Stomach smooth muscle (tissue), 2 donors: ENCODE measurements at regions not wholly inside any gene's neighbourhood (a gene's known extent, or its start where the extent isn't known, plus 50 kb on each side); places are given as distances from the start of the nearest gene placed in this dataset.

Source experiments
- H3K27ac ChIP-seq: one replicate; pipeline ENCODE4 v1.7.0; 2013; ENCODE audit warnings: mild to moderate bottlenecking, low read length, inconsistent platforms
- H3K27me3 ChIP-seq, 2 donors: one replicate each; pipeline ENCODE4 v1.7.0; 2013; ENCODE audit warnings: low read length in 2 of 2; ENCODE audit not compliant: insufficient read depth in 2 of 2, control insufficient read depth in 1 of 2
- H3K36me3 ChIP-seq, 2 donors: one replicate each; pipeline ENCODE4 v1.7.0; 2013; ENCODE audit warnings: low read length in 2 of 2; ENCODE audit not compliant: control insufficient read depth in 2 of 2, insufficient read depth in 2 of 2
- H3K4me1 ChIP-seq: one replicate; pipeline ENCODE4 v1.7.0; 2013; ENCODE audit warnings: low read length; ENCODE audit not compliant: control insufficient read depth, insufficient read depth
- H3K4me3 ChIP-seq, 2 donors: one replicate each; pipeline ENCODE4 v1.7.0; 2013; ENCODE audit warnings: low read length in 2 of 2
- H3K9ac ChIP-seq, 2 donors: one replicate each; pipeline ENCODE4 v1.7.0; 2013; ENCODE audit warnings: low read length in 2 of 2, mild to moderate bottlenecking in 1 of 2
- H3K9me3 ChIP-seq, 2 donors: one replicate each; pipeline ENCODE4 v1.7.0; 2013; ENCODE audit warnings: low read length in 2 of 2; ENCODE audit not compliant: control insufficient read depth in 2 of 2
- donor health status: healthy.
- donor health status: Pancreatic carcinoma.

GRCh38 chr2:22703286-22703920 lies 681.6 kb upstream of the KLHL29 start:
- H3K9ac ChIP-seq = no peak overlapping the region
- no peaks in the 10 kb centered on the region for H3K27me3 ChIP-seq
- no peaks in the 10 kb centered on the region for H3K9me3 ChIP-seq
- no peak overlapping the region for H3K27ac ChIP-seq
- no peak overlapping the region for H3K4me3 ChIP-seq
- H3K4me1 ChIP-seq = no peaks in the 10 kb centered on the region
- H3K36me3 ChIP-seq = no peaks in the 10 kb centered on the region

DNA sequence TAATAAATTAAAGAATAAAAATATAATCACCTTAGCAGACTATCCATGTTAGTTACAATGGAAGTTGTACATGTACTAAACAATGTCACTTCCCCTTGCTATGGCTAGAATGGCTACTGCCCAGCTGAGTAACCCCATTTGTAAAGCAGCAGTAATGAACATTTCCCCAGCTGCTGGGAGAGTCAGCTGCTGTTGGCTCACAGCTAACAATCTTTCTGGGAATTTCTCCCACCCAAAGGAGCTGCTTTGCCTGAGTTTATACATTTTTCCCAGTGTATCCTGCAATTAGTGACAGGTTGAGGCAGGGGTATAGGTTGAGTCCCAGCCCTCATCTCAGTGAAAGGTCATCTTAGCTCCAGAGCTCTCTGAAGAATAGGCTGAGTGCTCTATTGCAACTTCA lies 665.6 kb upstream of the KLHL29 start:
- Histone ChIP-seq H3K27ac (no peak overlapping the region), H3K27me3 (no peaks in the 10 kb centered on the region), H3K9me3 (no peaks in the 10 kb centered on the region), H3K36me3 (no peaks in the 10 kb centered on the region), H3K9ac (no peak overlapping the region), H3K4me3 (no peak overlapping the region), H3K4me1 (no peaks in the 10 kb centered on the region)

DNA sequence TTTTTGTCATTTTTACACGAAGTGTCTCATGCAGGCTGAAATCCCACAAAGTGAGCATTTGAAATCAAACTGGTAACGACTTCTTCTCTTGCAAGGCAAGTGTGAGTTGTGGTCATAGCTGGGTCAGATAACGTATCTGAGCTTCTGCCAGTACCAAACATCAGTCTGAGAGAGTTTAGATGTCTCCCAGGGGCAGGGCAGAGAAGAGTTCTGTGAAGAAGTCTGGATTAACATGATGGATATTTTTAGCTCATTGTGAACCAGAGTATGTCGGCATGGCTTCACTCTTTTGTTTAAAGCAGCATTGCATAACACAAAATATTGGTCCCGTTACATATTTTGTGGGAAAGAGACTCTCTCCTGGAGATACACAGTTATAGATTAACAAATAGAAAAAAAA lies 655.5 kb upstream of the KLHL29 start:
- no peak overlapping the region for H3K4me3 ChIP-seq
- no peaks in the 10 kb centered on the region for H3K27me3 ChIP-seq
- no peak overlapping the region for H3K27ac ChIP-seq
- H3K4me1 ChIP-seq = no peaks in the 10 kb centered on the region
- H3K36me3 ChIP-seq = no peaks in the 10 kb centered on the region
- no peak overlapping the region for H3K9ac ChIP-seq
- no peaks in the 10 kb centered on the region for H3K9me3 ChIP-seq

DNA sequence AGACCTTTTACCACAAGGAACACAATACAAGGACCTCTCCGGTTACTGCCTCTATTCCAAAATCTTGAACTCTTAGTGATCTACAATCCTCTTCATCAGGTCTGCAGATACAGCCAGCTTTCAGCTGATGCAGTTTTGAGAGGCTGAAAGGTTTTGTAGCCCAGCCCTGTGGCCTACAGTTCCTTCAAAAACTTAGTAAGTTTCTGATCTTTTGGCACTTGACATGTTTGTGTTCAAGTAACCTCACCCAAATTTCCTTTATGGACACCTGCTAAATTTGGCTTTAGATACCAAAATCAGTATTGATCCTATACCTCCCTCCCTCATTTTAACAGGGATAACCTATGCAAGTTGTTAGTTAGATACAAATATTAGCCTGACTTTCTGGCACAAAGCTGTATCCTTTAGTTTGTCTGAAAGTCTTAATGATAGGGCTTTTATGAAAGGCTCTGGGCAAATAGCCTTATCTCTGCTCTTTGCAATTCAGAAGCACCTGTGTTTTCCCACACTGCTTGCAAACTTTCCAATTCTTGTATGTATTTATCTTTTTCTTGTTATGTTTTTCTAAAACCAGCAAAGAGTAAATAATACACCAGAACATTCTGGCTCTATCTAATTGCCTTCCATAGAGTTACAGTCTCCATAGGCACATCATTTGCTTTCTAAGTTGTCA lies 650.5 kb upstream of the KLHL29 start:
- Histone ChIP-seq H3K27me3 (no peaks in the 10 kb centered on the region), H3K36me3 (no peaks in the 10 kb centered on the region), H3K4me1 (no peaks in the 10 kb centered on the region), H3K9ac (no peak overlapping the region), H3K27ac (no peak overlapping the region), H3K9me3 (no peaks in the 10 kb centered on the region), H3K4me3 (no peak overlapping the region)

GRCh38 chr2:22737144-22737543 lies 647.8 kb upstream of the KLHL29 start:
- H3K27me3 ChIP-seq = no peaks in the 10 kb centered on the region
- no peak overlapping the region for H3K27ac ChIP-seq
- no peak overlapping the region for H3K4me3 ChIP-seq
- no peaks in the 10 kb centered on the region for H3K9me3 ChIP-seq
- no peak overlapping the region for H3K9ac ChIP-seq
- no peaks in the 10 kb centered on the region for H3K4me1 ChIP-seq
- H3K36me3 ChIP-seq = no peaks in the 10 kb centered on the region

DNA sequence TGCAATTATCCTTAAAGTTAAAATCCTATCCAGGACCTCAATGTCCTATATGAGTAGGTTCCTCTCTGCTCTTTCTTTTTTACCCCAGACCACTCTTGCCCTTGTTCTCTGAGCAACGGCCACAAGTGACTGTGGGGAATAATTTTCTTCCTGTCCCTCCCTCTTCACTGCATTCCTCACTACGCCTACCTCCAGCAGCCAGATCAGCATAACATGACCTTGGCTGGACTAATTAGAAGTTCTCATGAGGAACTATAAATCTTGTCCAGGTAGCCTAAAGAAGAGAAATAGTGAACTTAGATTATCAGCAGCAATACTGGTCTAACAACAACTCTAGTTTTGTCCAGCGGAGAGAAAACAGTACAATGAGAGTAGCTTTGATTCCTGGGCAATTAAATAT lies 643.8 kb upstream of the KLHL29 start:
- H3K27ac ChIP-seq = no peak overlapping the region
- H3K9me3 ChIP-seq = no peaks in the 10 kb centered on the region
- H3K9ac ChIP-seq = no peak overlapping the region
- H3K27me3 ChIP-seq = no peaks in the 10 kb centered on the region
- H3K4me3 ChIP-seq = no peak overlapping the region
- H3K4me1 ChIP-seq = no peaks in the 10 kb centered on the region
- no peaks in the 10 kb centered on the region for H3K36me3 ChIP-seq

- H3K27ac ChIP-seq = no peak overlapping the region
- H3K27me3 ChIP-seq = no peaks in the 10 kb centered on the region
- H3K9me3 ChIP-seq = no peaks in the 10 kb centered on the region
- H3K36me3 ChIP-seq = no peaks in the 10 kb centered on the region
- no peak overlapping the region for H3K4me3 ChIP-seq
- H3K4me1 ChIP-seq = no peaks in the 10 kb centered on the region
- no peak overlapping the region for H3K9ac ChIP-seq
Observed at GRCh38 chr2:22748909-22749308, 636.1 kb upstream of the KLHL29 start.

DNA sequence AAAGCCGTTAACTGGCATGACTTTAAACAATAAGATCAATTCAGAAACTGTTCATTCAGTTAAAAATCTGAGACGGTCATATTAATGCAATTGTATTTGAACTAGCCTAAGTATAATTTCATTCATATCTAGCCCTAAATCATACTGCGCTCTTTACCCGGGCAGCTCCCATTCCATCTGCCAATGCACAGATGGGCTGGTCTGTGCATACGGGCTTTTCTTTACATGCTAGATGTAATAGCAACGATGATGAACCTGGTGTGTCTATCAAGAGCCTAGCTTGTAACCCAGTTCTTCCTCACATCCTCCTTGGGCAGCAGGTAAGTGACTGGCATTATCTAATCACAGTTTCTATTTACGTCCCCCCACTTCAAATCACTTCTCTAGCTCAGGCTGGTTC lies 631.5 kb upstream of the KLHL29 start:
- Histone ChIP-seq H3K4me3 (no peak overlapping the region), H3K36me3 (no peaks in the 10 kb centered on the region), H3K4me1 (no peaks in the 10 kb centered on the region), H3K27ac (no peak overlapping the region), H3K27me3 (no peaks in the 10 kb centered on the region), H3K9me3 (no peaks in the 10 kb centered on the region), H3K9ac (no peak overlapping the region)

- no peak overlapping the region for H3K9ac ChIP-seq
- H3K4me1 ChIP-seq = no peaks in the 10 kb centered on the region
- no peaks in the 10 kb centered on the region for H3K27me3 ChIP-seq
- H3K9me3 ChIP-seq = no peaks in the 10 kb centered on the region
- no peaks in the 10 kb centered on the region for H3K36me3 ChIP-seq
- no peak overlapping the region for H3K27ac ChIP-seq
- no peak overlapping the region for H3K4me3 ChIP-seq
Observed at GRCh38 chr2:22756276-22757043, 628.5 kb upstream of the KLHL29 start.

DNA sequence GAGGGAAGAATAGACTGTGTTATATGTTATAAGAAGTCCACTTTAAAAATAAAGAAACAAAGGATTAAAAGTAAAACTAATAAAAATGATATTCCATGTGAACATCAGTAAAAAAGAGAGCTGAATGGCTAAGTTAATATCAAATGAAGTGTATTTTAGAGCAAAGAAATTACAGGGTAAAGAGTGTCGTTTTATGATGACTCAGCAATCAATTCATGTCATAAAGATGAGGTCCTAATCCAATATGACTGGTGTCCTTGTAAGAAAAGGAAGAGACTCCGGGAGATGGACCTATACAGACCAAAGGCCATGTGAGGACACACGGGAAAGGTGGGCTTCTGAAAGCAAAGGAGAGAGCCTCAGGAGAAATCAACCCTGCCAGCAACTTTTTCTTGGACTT lies 615.5 kb upstream of the KLHL29 start:
- H3K27me3 ChIP-seq = no peaks in the 10 kb centered on the region
- no peaks in the 10 kb centered on the region for H3K36me3 ChIP-seq
- no peaks in the 10 kb centered on the region for H3K9me3 ChIP-seq
- no peaks in the 10 kb centered on the region for H3K4me1 ChIP-seq
- H3K27ac ChIP-seq = no peak overlapping the region
- no peak overlapping the region for H3K9ac ChIP-seq
- H3K4me3 ChIP-seq = no peak overlapping the region

GRCh38 chr2:22784566-22784965 lies 600.4 kb upstream of the KLHL29 start:
- Histone ChIP-seq H3K36me3 (no peaks in the 10 kb centered on the region), H3K9ac (no peak overlapping the region), H3K4me3 (no peak overlapping the region), H3K27ac (no peak overlapping the region), H3K27me3 (no peaks in the 10 kb centered on the region), H3K9me3 (no peaks in the 10 kb centered on the region), H3K4me1 (no peaks in the 10 kb centered on the region)
